Lower leg skin (tissue), 4 donors: ENCODE measurements at regions not wholly inside any gene's neighbourhood (a gene's known extent, or its start where the extent isn't known, plus 50 kb on each side); places are given as distances from the start of the nearest gene placed in this dataset.

Experiments
- DNase-seq, 2 donors: peaks; one replicate each; pipeline ENCODE4 v3.0.0-alpha.2; 2019; ENCODE audit warnings: low spot score in 2 of 2
- H3K4me3 ChIP-seq: fragments of 200-600 bp; sonication (generic); 2 replicates; pipeline ENCODE4 v1.5.1; 2017; ENCODE audit warnings: mild to moderate bottlenecking, low read depth; ENCODE audit not compliant: poor library complexity, severe bottlenecking
- CTCF ChIP-seq, 3 donors: fragments of 450-650 bp; IDR thresholded peaks; one replicate each; pipeline ENCODE4 v1.5.1; 2016; ENCODE audit warnings: antibody characterized with exemption in 3 of 3, mild to moderate bottlenecking in 3 of 3, moderate library complexity in 2 of 3
- POLR2A ChIP-seq, 2 donors: fragments of 450-650 bp; IDR thresholded peaks; one replicate each; pipeline ENCODE4 v1.6.1; 2016 to 2017; ENCODE audit warnings: antibody characterized with exemption in 2 of 2, mild to moderate bottlenecking in 1 of 2, moderate library complexity in 1 of 2
- WGBS, 2 donors: methylation state at CpG; one replicate each; pipeline ENCODE4 v1.1.5; 2018; 5-methylcytosine and 5-hydroxymethylcytosine counted together
- intact Hi-C: fragments of 100-400 bp; cut with DNase I; formaldehyde crosslinking; loops from one replicate; pipeline ENCODE4 v1.15.0; 2023; ENCODE audit warnings: low total_unique reads

- no peak overlapping the region for H3K4me3 ChIP-seq
- TF ChIP-seq CTCF (IDR thresholded peaks at IDR 0.05) (no peak), POLR2A (IDR thresholded peaks at IDR 0.05) (no peak)
- DNase-seq, result no peak
- WGBS, 2 donors, result 0 to 3% methylated on average over 1 of the region's 1 CpG
- intact Hi-C loops, result no loop called here
Measured at GRCh38 chr5:96509316-96509715, 76.3 kb upstream of the PCSK1 start.

GRCh38 chr5:96509721-96510350, 76.8 kb upstream of the PCSK1 start:
- TF ChIP-seq CTCF (IDR thresholded peaks at IDR 0.05) (no peak), POLR2A (IDR thresholded peaks at IDR 0.05) (no peak)
- DNase-seq, result no peak
- H3K4me3 ChIP-seq, result no peak overlapping the region
- WGBS, 2 donors, result 40 to 43% methylated on average over 5 of the region's 5 CpGs
- intact Hi-C loops, result no loop called here

- 44 to 49% methylated on average over 6 of the region's 6 CpGs for WGBS, 2 donors
- no peak overlapping the region for H3K4me3 ChIP-seq
- DNase-seq, result no peak
- TF ChIP-seq CTCF (IDR thresholded peaks at IDR 0.05), result no peak
- no peak for TF ChIP-seq POLR2A (IDR thresholded peaks at IDR 0.05)
- intact Hi-C loops, result no loop called here
Measured at GRCh38 chr5:96516631-96517071, 83.6 kb upstream of the PCSK1 start.

- WGBS, 2 donors, result 15 to 37% methylated on average over 4 of the region's 4 CpGs
- DNase-seq, result no peak
- TF ChIP-seq CTCF (IDR thresholded peaks at IDR 0.05), result no peak
- TF ChIP-seq POLR2A (IDR thresholded peaks at IDR 0.05), result no peak
- intact Hi-C loops, result no loop called here
- H3K4me3 ChIP-seq, result no peak overlapping the region
Measured at GRCh38 chr5:96517295-96517694, 84.2 kb upstream of the PCSK1 start.

- no peak overlapping the region for H3K4me3 ChIP-seq
- TF ChIP-seq POLR2A (IDR thresholded peaks at IDR 0.05) (no peak), CTCF (IDR thresholded peaks at IDR 0.05) (no peak)
- intact Hi-C loops, result no loop called here
- DNase-seq, result no peak
Measured at GRCh38 chr5:96520345-96520744, 87.3 kb upstream of the PCSK1 start.
